HepG2 (cell line): ENCODE measurements at regions not wholly inside any gene's neighbourhood (a gene's known extent, or its start where the extent isn't known, plus 50 kb on each side); places are given as distances from the start of the nearest gene placed in this dataset.

Experiments used
- ATAC-seq: fragments of 200-7000 bp; cut with Tn5 transposase; 3 replicates; pipeline ENCODE4 v1.9.1; 2020; ENCODE audit warnings: mild to moderate bottlenecking, moderate library complexity
- BruUV-seq: library from RNA; stranded (reverse); fragments of 400-500 nt; replicated peaks from 2 replicates; lab custom pipeline; 2021; lab: Mats Ljungman, UMichigan
- CTCF ChIA-PET: fragments of 300-600 bp; formaldehyde crosslinking; extraction: SDS; loops from one replicate; lab custom pipeline; 2021; ENCODE audit warnings: low total read pairs, inconsistent platforms, low intra/inter-chr PET ratio; lab: Yijun Ruan, JAX
- POLR2A ChIA-PET: fragments of 350-600 bp; sonication (Branson Sonifier 250); formaldehyde crosslinking; loops from one replicate; lab custom pipeline; 2020; ENCODE audit warnings: antibody characterized with exemption, inconsistent platforms; lab: Yijun Ruan, JAX
- DNase-seq: peaks from one replicate; pipeline ENCODE4 v3.0.0-alpha.2; 2015; ENCODE audit warnings: low spot score
- FAIRE-seq: peaks from 3 replicates; lab custom pipeline; 2011; peaks lifted over from hg19 to GRCh38; lab: Jason Lieb, UNC
- H2AFZ ChIP-seq: one replicate; pipeline ENCODE4 v1.6.1; 2011; ENCODE audit warnings: low read length, inconsistent platforms
- H3K27ac ChIP-seq: fragments of 300-600 bp; 3 replicates; pipeline ENCODE4 v1.8.0; 2011; ENCODE audit warnings: mixed run types, mild to moderate bottlenecking, mixed read lengths, low read length, inconsistent platforms; ENCODE audit not compliant: insufficient read depth; ENCODE audit errors: extremely low read length
- H3K27me3 ChIP-seq, 2 experiments: fragments of 200-600 bp in 1 of 2; 2 replicates in 1 of 2; 3 replicates in 1 of 2; pipeline versions ENCODE4 v1.6.0 to v1.8.0; 2011; ENCODE audit warnings: low read length in 2 of 2, mild to moderate bottlenecking in 2 of 2, moderate library complexity in 2 of 2, inconsistent platforms in 1 of 2; ENCODE audit not compliant: insufficient read depth in 2 of 2, control insufficient read depth in 1 of 2
- H3K36me3 ChIP-seq, 2 experiments: fragments of 200-600 bp in 1 of 2; replicated peaks in 1 of 2; 2 replicates in 1 of 2; 3 replicates in 1 of 2; pipeline versions ENCODE4 v1.5.1 to v1.8.0; 2011; ENCODE audit warnings: low read length in 2 of 2, inconsistent platforms in 1 of 2; ENCODE audit not compliant: insufficient read depth in 2 of 2, control insufficient read depth in 1 of 2
- H3K4me1 ChIP-seq: 2 replicates; pipeline ENCODE4 v1.5.1; 2012; ENCODE audit warnings: low read length, inconsistent platforms; ENCODE audit not compliant: insufficient read depth
- H3K4me2 ChIP-seq: 2 replicates; pipeline ENCODE4 v1.6.0; 2011; ENCODE audit warnings: low read depth, low read length, inconsistent platforms
- H3K4me3 ChIP-seq, 3 experiments: fragments of 200-600 bp in 1 of 3; sonication (generic), shearing (Covaris generic) in 1 of 3; replicated peaks in 1 of 3; 2 replicates each; pipeline ENCODE4 v1.5.1; 2011 to 2016; ENCODE audit warnings: low read length in 3 of 3, inconsistent platforms in 2 of 3, low read depth in 2 of 3, mild to moderate bottlenecking in 2 of 3, control low read depth in 1 of 3, mixed read lengths in 1 of 3; ENCODE audit not compliant: insufficient read depth in 1 of 3
- H3K79me2 ChIP-seq: one replicate; pipeline ENCODE4 v1.6.1; 2011; ENCODE audit warnings: low read length, inconsistent platforms; ENCODE audit not compliant: insufficient read depth
- H3K9ac ChIP-seq: 2 replicates; pipeline ENCODE4 v1.6.0; 2011; ENCODE audit warnings: mild to moderate bottlenecking, low read depth, low read length, inconsistent platforms; ENCODE audit not compliant: insufficient read depth
- H3K9me3 ChIP-seq: 2 replicates; pipeline ENCODE4 v1.5.1; 2012; ENCODE audit warnings: mild to moderate bottlenecking, low read length
- H4K20me1 ChIP-seq: 2 replicates; pipeline ENCODE4 v1.6.0; 2011; ENCODE audit warnings: inconsistent platforms, mild to moderate bottlenecking, low read length, moderate library complexity; ENCODE audit not compliant: insufficient read depth
- GATA4 ChIP-seq: sonication (generic); IDR thresholded peaks from 2 replicates; pipeline ENCODE4 v1.6.1; 2016; ENCODE audit warnings: antibody characterized with exemption, low read depth, borderline replicate concordance
- MNT ChIP-seq: fragments of 450-650 bp; IDR thresholded peaks from 2 replicates; pipeline ENCODE4 v1.6.1; 2016
- ZGPAT ChIP-seq: IDR thresholded peaks from 2 replicates; pipeline ENCODE4 v1.6.1; 2016; ENCODE audit warnings: mild to moderate bottlenecking
- WGBS: methylation state at CpG from one replicate; pipeline ENCODE4 v1.1.6; 2017; ENCODE audit warnings: low lambda C conversion rate; 5-methylcytosine and 5-hydroxymethylcytosine counted together
- in situ Hi-C: cut with HindIII; loops from 2 replicates; pipeline ENCODE4 v1.10.0; 2017; ENCODE audit warnings: low pct_unique_long_range_greater_than_20kb; ENCODE audit not compliant: extremely low pct_ligation_motif_present
- intact Hi-C: fragments of 100-400 bp; cut with micrococcal nuclease; formaldehyde crosslinking; loops from one replicate; pipeline ENCODE4 v1.10.0; 2022; ENCODE audit not compliant: unreplicated experiment

- no peak for TF ChIP-seq ZGPAT (CRISPR knock-in tag)
- TF ChIP-seq, all 625 proteins: peak for 0
These were observed 67.5 kb upstream of the ZNF722 start (continued) for GRCh38 chr7:63931057-63931600.

DNA sequence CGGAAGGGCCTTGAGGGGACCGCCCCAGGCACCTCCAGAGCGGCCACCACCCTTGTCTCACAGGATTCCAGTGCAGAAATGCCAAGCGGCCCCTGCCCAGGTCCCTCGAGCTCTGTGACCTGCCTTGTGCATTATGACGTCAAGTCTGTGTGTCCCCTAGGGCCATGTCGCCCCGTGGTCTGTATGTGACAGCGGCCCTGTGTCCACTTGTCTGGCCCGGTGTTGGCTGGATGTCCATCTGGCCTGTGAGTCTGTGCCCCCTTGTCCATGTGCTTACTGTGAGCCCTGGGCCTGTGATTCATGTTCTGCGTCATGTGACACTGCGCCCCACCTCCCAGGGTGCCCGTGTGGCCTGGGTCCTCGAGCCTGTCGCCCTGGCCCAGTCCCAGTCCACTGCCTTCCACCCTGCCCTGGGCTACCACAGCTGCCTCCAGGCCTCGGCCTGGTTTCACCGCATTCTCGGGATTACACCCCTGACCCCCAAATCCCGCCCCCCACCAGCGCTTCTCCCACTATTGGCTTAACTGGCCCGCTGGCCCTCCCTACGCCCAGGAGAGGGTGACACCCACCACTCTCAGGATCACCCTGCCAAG is 66.6 kb upstream of the ZNF722 start:
- Histone ChIP-seq H3K79me2 (no peaks in the 10 kb centered on the region), H3K27ac (no peak overlapping the region), H2AFZ (no peak overlapping the region), H3K4me2 (no peak overlapping the region), H3K4me1 (no peaks in the 10 kb centered on the region), H3K4me3 (no peak overlapping the region), H3K36me3 (no peaks in the 10 kb centered on the region), H4K20me1 (no peaks in the 10 kb centered on the region), H3K9me3 (peaks cover 74% of the 10 kb centered on the region), H3K27me3 (no peaks in the 10 kb centered on the region), H3K9ac (no peak overlapping the region)
- TF ChIP-seq MNT (peak; percentile 34; the same call in 1 of the 2 replicates), GATA4 (no peak)
- no TSS peak for BruUV-seq
- intact Hi-C loops (no loop called here), in situ Hi-C loops (no loop called here)
- ATAC-seq (no peak), FAIRE-seq (no peak), DNase-seq (no peak)
- ChIA-PET CTCF (no interaction called here), POLR2A (no interaction called here)
- WGBS, result 28% methylated on average over 6 of the region's 22 CpGs
